ENCODE measurements at regions not wholly inside any gene's neighbourhood (a gene's known extent, or its start where the extent isn't known, plus 50 kb on each side); places are given as distances from the start of the nearest gene placed in this dataset.
"Not testable (repeated sequence)": the region's sequence is repeated elsewhere in the genome, so short reads cannot be mapped to it uniquely, and the experiment has no call there.

DNA sequence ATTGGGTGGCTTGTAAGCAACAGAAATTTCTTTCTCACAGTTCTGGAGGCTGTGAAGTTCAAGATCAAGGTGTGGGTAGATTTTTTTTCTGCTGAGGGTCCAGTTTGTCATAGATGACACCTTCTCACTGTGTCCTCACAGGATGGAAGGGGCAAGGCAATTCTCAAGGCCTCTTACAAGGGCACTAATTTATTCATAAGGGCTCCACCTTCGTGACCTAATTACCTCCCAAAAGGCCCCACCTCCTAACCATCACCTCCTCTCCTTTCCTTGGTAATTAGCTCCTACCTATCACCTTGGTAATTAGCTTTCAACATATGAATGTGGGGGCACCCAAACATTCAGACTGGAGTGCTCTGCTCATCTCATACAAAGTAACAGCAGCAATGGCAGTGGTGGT, 92.3 kb upstream of the CD44 start:
- no peak for DNase-seq (ENCODE audit: low read depth in 2 of 2)

DNA sequence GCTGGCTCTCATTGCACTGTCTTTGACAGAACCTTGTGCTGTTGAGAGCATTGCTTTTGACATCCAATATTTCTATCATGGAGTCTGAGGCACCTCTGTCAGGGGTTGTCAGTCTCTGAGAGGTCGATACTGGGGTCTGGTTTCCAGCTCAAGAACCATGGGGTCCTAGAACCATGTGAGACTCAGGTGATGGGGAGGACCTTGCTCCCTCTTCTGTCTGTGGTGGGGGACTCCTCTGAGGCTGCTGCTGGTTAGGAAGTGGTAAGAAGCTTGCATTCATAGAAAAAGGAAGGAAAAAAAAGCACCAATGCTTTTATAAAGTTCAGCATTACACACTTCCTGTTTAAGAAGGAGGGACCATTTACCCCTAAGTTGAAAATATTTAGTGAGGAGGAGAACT, 91.8 kb upstream of the CD44 start:
- DNase-seq (ENCODE audit: low read depth in 2 of 2), result no peak

DNA sequence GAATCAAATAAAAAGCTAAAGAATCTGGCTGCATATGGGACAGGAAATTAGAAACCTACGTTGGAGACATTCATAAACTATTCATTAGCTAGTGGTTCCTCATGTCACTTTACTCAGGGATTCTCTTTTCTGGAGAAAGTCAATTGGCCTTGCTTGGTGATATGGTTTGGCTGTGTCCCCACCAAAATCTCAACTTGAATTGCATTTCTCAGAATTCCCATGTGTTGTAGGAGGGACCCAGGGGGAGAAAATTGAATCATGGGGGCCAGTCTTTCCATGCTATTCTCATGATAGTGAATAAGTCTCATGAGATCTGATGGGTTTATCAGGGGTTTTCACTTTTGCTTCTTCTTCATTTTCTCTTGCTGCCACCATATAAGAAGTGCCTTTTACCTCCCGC, 91.2 kb upstream of the CD44 start:
- DNase-seq (ENCODE audit: low read depth in 2 of 2), result no peak

DNA sequence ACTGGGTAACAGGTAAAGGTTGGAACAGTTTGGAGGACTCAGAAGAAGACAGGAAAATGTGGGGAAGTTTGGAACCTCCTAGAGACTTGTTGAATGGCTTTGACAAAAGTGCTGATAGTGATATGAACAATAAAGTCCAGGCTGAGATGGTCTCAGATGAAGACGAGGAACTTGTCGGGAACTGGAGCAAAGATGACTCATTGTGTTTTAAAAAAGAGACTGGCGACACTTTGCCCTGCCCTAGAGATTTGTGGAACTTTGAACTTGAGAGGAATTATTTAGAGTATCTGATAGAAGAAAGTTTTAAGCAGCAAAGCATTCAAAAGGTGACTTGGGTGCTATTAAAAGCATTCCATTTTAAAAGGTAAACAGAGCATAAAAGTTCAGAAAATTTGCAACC, 90.6 kb upstream of the CD44 start:
- DNase-seq (ENCODE audit: low read depth in 2 of 2), result not testable (repeated sequence)

DNA sequence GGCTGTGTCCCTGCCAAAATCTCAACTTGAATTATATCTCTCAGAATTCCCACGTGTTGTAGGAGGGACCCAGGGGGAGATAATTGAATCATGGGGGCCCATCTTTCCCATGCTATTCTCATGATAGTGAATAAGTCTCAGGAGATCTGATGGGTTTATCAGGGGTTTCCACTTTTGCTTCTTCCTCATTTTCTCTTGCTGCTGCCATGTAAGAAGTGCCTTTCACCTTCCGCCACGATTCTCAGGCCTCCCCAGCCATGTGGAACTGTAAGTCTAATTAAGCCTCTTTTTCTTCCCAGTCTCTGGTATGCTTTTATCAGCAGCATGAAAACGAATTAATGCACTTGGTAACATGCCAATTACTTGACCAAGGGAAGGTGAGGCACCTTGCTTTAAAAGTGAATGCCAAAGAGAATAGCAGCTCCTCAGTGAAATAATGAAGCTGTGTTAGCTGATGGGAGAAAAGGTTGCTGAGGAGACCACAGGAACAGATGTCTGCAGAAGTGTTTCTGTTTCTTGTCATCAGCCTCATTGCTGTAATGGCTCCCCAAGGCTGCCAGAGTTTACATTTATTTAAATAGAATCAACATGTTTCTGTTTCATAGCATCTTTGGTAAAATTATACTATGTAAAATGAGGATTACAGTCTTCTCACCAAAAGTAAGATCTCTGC, 89.0 kb upstream of the CD44 start:
- DNase-seq (ENCODE audit: low read depth in 2 of 2), result no peak

DNA sequence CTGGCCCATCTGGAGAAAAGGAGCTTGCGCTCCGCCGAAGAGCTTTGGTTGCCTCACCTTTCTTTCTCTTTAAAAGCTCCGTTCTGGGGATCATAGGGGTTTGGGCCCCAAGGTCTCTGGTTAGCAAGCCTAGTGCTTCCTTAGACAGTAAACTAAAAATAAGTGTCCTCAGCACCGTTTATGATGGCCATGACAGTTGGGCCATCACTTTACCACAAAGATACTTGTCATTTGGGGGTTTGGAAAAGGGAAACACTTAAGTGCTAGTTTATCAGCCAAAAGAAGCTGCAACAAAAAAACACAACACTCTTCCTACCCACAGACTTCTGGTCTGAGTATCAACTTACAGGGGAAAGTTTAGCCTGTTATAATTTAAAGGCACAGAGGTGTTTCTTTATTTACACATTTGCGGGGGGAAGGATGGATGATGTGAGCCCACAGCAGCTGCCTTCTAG, 88.4 kb upstream of the CD44 start:
- DNase-seq (ENCODE audit: low read depth in 2 of 2), result no peak

DNA sequence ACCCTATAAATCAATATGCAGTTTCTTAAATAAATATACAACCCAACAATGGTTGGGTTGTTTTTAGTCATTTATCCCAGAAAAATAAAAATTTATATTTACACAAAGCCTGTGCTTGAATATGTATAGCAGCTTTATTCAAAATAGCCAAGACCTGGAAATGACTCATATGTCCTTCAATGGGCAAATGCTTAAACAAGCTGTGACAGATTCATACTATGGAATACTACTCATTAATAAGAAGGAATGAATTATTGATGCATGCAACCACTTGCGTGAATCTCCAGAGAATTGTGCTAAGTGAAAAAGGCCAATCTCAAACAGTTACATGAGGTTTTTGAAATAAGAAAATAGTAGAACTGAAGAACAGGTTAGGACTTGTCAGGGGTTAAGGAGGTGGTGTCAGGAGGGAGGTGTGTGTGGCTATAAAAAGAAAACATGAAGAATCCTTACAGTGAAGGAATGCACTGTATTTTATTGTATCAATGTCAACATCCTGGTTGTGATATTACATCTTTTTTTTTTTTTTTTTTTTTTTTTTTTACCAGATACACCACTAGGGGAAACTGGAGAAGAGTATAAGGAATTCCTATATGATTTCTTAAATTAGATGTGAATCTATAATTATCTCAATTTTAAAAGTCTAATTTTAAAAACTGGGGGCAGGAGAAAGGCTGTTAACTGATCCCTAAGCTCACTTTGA, 82.4 kb upstream of the CD44 start:
- no peak for DNase-seq (ENCODE audit: low read depth in 2 of 2)

DNA sequence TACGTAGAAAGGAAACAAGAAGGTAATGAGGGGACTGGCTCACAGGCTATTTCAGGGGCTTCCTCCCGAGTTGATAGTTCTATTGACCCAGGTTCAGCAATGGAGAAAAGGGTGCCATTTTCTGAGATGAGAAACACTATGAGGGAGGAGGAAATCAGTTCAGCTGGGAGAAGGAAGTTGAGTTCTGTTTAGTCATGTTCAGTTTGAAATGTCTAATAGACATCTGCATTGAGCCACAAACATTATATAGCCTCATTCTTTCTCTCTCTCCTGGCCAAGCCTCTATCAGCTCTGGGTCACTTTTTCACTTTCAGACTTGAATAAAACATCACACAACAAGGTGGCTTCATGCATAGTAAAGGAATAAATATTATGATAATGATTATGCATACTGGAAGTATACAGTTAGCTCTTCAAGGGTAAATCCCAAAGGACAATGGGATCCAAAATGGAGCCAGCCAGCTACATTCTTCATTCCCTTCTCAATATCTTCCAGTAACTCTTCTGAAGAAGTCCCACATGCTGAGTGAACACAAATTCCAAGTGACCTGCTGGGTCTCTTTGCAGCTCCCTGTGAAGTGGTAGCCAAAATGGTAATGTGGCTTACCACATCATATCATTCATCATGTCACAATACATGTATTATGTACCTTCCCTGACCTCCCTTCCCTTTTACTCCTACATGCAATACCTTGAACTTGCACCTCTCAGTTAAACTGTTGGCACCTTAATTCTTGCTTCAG, 80.9 kb upstream of the CD44 start:
- no peak for DNase-seq (ENCODE audit: low read depth in 2 of 2)

DNA sequence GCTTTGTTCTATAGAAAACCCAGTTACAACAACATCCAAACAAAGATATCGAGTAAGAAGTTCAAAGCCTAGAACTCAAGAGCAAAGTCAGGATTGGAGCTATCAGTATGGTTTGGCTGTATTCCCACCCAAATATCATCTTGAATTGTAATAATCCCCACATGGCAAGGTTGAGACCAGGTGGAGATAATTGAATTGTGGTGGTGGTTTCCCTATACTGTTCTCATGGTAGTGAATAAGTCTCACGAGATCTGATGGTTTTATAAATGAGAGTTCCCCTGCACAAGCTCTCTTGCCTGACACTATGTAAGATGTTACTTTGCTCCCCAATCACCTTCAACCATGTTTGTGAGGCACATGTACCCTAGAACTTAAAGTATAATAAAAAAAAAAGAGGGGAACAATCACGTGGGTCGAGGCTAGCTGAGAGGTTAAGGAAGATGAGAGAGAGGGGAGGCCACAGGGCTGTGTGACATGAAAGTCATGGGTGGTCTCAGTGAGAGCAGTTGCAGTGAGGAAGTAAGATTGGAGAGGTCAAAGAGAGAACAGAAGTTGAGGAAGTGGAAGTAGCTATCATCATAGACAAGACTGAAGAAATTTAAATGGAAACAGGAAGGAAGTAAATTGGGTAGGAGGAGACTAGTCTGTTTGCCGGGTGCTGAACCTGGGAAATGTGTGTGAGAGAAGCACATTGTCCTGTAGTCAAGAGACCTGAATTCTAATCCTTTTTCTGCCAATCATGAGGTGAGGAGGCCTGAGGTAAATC, 80.1 kb upstream of the CD44 start:
- DNase-seq (ENCODE audit: low read depth in 2 of 2), result no peak

DNA sequence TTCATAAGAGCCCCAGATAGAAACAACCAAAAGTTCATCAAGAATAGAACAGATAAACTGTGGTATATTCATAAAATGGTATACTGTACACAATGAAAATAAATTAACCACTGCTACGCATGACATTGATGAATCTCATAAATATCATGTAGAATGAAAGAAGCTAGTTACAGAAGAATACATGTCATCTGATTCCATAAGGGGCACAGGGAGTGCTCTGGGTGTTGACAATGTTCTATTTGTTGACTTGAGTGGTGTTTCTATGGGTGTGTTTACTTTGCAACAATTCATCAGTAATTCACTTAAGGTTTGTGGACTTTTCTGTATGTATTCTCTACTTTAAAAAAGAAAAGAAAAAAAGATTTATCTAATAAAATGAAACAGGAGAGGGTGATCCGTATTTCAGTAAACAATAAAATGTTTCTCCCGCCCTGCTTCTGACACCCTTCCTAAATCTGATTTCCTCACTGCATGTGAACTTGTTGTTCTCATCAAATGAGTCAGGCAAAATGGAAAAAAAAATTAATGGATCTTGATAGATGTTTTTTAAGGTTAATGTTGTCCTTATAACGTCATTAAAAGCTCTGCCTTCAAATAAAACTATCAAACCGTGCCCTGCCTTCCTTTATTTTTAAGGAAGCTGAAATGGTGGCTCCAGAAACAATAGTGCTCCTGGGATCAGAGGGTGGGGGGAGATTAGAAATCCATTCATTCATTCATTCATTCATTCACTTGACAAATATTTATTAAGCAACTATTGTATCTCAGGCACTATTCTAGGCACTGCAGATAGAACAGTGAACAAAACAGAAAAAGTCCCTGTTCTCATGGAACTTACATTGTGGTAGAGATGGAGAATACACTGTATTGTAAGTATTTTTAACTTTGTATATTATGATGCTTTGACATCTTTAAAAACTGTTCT, 77.2 kb upstream of the CD44 start:
- DNase-seq (ENCODE audit: low read depth in 2 of 2), result no peak

DNA sequence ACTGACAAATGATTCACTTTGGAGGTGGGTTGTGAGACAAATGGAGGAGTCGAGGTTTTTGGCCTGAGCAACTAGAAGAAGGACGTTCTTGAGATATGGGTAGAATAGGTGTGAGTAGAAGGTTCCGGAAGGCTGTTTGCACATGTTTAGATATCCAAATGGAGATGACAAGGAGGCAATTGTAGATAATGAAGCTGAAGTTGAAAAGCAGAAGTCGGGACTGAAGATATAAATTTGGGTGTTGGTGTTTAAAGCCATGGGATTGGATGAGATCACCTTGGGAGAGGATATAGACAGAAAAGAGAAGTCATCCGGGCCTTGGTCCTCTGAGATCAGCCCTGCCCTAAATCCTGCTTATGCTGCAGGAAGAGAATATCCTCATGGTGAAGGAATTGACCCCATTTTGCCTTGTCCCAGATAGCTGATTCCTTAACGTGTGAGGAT, 75.5 kb upstream of the CD44 start:
- DNase-seq (ENCODE audit: low read depth in 2 of 2), result no peak

DNA sequence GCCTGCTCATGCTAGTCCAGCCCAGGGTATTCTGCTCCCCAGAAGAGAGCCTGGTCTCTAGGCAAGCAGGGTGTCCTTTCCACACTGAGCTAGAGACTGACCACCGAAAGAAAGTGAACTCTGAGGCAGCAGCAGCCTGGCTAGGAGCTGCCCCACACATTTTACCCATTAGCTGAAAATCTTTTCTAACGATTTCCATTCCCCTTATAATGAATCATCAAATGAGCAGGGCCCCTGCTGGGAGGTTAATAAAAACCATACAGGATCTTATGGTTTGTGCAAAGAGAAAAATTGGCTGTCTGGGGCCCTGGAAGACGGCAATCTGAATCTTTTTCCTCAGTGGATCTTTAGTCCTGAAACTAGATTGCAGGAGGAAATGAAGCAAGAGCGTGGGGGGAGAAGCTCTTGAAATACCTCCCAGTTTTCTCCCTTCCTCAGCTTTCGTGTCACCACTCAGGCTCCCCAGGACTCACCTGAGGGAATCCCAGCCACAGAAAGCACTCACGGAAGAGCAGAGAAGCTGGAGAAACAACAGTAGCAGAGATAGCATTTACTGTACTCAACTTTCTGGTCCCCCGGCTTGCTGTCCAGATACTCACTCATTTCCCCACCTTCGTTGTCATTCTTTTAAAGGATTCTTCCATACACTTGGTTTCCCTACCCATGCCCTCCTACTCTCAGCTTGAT, 74.7 kb upstream of the CD44 start:
- no peak for DNase-seq (ENCODE audit: low read depth in 2 of 2)

DNA sequence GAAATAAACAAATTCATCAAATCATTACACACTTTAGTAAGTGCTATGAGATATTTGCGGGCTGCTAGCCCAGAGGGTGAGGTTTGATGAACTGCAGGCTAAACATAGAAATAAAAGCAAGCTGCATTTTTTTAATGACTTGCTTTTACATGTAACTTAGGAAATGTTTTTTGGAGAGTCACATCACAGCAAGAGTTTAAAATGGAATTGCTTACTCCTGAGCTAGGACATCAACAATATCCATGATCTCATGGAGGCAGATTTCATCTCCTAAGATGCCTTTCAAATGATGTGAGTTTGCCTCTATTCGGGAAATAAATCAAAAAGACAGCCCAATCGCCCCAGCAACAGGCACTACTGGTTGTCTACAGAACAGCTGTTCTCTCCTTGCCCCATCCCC, 73.4 kb upstream of the CD44 start:
- DNase-seq (ENCODE audit: low read depth in 2 of 2), result no peak

DNA sequence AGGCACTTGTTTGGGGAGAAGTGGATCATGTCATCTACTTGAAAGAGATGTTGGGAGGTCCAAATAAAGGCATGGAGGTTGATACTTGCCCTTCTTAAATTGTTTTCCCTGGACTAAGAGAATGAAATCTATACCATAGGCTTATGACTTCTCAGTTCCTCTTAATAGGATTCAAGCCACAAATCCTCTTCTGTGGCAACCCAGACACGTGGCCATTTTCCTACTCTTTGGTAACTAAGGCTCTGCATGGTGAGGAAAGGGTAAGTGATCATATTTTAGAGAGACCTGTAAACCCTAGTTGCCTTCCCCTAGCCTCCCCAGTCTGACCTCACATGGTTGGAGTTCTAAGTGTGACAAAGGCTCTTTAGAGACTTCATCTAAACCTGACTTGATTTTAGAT, 72.9 kb upstream of the CD44 start:
- DNase-seq (ENCODE audit: low read depth in 2 of 2), result no peak

DNA sequence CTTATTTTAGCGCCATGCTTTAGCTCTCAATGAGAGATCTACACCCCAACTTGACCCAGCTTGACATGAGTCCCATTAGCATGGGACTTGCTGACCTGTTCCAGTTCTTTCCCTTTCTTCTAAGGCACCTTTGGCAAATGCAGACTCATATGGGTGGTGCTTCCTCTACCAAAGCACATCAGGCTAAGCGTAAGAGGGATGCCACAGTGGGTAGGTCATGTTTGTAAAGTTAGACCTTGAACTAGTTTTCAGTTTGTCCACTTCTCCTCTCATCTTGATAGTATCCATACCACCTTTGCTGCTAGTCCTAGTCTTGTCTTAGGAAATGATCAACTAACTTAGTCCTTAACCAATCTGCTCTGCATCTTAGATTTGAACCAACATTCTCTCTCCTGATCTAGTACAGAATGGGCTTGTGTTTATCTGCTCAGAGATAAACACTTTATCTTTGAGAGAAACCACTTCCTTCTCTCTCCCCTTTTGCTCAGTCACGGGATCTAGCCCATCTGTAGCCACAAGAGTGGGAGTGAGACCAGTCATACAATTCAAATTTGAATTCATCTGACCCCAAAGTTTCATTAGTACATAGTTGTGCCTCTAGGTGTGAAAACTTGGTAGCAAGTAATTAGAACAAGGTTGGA, 72.1 kb upstream of the CD44 start:
- DNase-seq (ENCODE audit: low read depth in 2 of 2), result no peak

DNA sequence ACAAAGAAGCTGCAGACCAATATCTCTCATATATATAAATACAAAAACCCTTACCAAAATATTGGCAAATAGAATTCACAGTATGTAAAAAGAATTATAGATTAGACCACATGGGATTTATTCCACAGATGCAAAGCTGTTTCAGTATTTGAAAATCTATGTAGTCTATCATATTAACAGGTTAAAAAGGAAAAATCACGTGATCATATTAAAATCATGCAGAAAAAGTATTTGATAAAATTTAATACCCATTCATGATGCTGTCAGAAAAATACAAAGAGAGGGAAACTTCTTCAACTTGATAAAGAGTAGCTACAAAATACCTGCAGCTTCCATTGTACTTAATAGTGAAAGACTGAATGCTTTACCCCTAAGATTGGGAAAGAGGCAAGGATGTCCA, 67.2 kb upstream of the CD44 start:
- no peak for DNase-seq (ENCODE audit: low read depth in 2 of 2)

DNA sequence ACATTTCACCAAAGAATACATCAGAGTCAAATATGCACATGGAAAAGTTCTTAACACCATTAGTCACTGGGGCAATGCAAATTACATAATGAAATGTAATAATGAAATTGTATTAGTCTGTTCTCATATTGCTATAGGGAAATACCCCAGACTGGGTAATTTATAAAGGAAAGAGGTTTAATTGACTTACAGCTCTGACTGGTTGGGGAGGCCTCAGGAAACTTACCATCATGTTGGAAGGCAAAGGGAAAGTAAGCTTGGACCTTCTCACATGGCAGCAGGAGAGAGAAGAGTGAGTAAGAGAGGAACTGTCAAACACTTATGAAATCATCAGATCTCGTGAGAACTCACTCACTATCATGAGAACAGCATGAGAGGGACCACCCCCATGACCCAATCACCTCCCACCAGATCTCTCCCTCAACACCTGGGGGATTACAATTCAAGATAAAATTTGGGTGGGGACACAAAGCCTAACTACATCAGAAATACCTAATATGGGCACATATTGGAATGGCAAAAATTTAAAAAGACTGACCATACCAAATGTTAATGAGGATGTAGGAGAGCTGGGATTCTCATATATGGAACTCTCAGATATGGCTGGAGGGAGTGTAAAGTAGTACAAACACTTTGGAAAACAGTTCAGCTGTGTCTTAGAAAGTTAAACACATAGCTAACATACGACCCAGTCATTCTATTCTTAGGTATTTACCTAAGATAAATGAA, 65.1 kb upstream of the CD44 start:
- no peak for DNase-seq (ENCODE audit: low read depth in 2 of 2)

DNA sequence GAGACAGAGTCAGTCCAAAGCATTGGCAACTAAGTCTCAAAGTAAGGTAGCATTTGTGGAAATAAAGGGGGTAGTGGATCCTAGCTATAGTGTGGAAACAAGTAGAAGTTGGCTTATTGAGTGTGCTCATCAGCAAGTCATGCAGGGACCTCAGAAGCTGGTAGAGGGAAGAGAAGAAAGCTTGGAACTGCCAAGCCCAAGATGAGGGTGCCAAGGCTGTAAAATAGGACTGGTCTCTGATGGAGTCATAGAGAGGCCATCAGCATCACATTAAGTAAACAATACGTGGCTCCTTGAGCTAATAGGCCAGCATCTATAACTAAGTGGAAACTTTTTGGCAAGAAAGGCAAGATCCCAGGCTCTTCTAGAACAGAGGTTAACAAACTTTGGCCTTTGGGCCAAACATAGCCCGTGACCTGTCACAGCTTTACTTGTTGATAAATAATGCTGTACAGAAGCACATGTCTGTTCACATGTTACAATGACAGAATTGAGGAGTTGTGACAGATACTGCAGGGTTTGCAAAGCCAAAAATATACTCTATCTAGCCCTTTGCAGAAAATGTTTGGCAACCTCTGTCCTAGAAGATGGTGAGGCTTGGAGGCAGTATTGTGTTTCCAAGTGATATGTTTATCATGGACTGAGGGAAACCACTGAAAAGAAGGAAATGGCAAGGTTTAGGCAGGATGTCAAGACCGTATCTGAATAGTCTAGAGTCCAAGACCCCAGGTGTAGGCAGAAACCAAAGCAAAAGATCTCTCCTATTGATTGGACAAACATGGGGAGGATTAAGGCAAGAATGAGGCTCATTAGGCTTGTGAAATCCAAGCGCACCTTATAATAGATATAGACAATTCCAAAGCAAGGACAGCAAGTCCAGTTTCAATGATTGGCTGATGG, 62.5 kb upstream of the CD44 start:
- DNase-seq (ENCODE audit: low read depth in 2 of 2), result no peak
